ENCODE measurements at regions not wholly inside any gene's neighbourhood (a gene's known extent, or its start where the extent isn't known, plus 50 kb on each side); places are given as distances from the start of the nearest gene placed in this dataset.
"Not testable (repeated sequence)": the region's sequence is repeated elsewhere in the genome, so short reads cannot be mapped to it uniquely, and the experiment has no call there.

DNA sequence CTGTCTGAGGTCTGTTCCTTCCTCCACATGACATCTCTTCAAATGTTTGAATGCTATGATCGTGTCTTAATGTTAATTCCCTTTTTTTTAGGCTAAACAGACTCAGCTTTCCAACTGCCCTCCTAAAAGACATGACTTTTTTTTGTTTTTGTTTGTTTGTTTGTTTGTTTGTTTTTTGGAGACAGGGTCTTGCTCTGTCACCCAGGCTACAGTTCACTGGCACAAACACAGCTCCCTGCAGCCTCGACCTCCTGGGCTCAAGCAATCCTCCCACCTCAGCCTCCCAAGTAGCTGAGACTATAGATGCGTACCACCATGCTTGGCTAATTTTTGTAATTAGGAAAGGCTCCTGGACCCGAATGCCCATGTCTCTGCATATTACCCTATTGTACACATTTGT lies 176.5 kb downstream of the ABCA8 start:
- DNase-seq, result no peak

DNA sequence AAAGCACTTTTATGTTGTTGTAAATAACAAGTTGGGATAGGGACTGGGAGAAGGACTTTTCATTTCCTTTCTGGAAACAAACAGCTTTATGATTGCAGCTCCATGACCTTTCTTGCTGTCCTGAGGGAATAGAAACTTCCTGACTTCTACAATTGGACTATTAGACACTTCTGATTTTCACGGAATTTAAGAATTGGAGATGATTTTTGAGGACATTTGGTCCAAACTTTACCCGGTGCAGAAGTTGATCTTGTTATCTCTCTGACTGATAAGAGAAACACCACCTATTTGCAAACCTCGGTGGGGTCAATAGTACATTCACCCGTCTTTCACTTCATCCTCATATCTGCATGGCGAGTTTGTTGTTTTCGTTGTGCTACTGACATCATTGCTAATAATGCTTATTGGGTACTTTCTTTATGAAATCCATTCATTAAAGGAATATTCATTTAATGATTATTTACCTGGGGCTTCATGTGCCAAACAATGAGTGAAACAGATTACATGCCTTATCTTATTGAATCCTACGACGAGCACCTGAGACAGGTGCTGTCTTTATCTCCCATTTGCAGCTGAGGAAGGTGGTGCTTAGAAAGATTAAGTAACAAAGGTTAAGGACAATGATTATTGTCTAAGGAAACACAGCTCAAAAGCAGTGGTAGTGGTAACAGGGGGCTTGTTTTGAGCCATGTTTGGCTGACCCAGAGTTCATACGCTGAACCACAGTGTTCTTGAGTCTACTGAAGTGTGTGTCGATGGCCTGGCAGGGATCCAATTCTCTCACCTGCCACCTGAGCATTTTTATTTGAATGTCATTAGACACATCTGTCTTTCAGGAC lies 176.9 kb upstream of the FAM20A start:
- DNase-seq, result no peak

DNA sequence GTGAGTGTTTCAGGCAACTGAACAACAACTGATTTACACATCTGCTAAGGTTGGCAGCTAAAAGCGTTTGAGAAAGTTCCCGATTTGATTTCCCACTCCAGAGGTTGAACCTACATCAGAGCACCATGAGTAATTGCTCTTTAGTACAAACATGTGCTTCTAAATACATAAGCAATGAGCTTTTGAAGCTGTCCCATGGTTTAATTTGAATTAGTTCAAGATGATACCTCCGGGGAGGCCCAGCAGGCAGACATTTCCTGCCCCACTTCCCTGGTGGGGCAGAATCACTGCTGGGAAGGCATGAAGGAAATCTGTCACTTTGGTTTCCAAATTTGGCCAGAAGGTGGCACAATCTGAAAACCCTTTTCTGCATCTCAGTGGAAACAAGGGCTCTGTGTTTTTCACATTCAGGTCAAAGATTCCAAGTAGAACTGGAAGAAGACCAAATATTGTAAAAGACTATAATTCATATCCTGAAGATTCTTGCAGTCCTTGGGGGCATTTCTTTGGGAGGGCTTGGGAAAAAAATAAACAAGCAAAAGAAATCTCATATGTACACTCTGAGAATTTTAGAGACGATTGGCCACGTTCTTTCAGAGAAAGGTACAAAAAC lies 176.2 kb upstream of the FAM20A start:
- peak; percentile 19 for DNase-seq

DNA sequence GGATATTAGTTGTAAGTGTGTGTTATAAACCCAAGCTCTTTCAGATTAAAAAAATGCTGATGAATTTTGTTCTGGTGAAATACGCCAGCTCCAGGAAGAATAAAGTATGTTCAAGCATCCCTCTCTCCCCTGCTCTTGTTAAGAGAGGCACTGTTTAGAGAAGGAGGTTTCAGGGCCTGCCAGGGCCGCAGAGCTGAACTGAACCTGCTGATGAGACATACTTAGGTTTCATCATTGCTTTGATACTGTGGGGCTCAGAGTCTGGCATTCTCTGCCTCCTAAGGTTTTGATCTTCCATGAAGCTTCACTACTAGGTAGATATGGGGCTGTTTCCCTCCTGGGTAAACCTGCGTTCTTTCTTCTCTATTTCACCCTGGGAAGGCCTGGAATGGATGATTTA lies 175.3 kb upstream of the FAM20A start:
- DNase-seq, result no peak

DNA sequence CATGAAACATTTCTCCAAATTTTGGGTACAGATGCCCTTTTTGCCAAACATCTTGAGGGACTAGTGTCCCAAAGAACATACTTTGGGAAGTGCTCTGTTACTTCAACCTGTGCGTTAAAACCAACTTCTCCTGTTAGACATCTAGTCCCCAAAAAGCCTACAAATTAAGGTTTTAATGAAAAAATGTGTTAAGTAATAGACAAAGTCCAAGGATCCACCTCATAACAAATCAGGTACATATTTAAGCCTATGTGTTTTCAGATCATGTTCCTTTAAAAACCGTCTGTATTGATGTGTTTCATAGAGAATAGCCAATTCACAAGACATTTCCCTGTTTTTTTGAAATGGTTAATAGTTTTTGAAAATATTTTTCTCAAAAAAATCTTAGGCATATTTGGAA lies 174.8 kb upstream of the FAM20A start:
- no peak for DNase-seq

DNA sequence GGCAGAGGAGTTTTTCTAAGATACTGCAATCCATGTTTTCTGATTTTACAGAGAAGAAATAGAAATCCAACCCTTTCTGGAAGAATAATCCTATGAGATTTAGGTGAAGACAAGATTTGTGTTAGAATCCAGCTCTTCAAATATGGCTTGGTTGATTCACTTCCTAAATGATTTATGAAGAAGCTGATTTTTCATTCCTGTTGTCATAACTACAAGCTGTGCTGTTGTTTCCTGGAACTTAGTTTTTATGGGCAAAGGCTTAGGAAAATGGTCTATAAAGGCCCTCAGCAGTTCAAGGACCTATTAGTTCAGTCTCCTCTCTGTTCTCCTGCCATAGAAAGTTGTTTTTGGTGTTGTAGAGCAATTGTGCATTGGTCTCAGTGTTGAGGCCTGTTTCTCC lies 174.2 kb upstream of the FAM20A start:
- DNase-seq, result no peak

DNA sequence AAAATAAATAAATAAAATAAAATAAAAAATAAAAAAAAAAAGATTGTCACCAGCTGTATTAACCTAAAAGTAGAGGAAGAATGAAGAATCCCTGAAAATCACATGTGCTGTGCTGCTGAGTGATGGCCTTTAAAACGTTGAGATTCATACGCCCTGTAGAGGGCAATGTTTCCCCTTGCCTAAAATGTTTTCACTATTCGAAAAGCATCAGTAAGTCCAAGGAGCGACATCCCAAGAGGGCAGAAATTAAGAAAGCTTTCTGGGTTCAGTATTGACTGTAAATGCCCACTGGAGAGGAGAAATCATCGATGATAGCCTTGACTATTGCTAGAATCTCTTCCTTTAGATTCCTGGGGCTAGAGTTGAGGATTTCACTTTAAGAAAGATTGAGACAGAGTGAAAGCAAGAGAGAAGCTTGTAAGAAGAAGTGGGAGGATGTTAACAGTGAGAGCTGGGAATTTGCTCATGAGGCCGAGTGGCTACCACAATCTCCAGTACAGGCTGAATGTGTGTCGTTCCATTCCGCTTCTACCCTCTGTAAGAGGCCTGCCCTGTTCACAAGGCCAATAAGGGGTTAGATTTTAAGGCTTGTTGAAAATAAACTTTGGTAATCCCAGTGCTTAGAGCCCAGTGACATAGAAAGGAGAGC lies 170.8 kb upstream of the FAM20A start:
- no peak for DNase-seq

DNA sequence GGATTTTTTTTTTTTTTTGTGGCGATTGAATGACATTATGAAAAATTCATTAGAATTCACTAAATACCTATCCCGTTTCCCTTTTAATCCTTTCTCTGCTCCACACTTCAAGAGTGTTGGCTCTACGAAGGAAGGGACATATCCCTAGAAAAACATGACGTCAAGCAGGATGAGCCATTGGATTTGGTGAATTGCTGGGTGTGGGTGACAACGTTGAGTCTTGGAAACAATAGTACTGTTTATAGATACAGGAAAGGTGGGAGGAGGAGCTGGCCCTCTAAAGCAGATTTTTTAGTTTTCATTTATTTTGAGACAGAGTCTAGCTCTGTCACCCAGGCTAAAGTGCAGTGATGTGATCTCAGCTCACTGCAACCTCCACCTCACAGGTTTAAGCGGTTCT lies 167.6 kb upstream of the FAM20A start:
- no peak for DNase-seq

DNA sequence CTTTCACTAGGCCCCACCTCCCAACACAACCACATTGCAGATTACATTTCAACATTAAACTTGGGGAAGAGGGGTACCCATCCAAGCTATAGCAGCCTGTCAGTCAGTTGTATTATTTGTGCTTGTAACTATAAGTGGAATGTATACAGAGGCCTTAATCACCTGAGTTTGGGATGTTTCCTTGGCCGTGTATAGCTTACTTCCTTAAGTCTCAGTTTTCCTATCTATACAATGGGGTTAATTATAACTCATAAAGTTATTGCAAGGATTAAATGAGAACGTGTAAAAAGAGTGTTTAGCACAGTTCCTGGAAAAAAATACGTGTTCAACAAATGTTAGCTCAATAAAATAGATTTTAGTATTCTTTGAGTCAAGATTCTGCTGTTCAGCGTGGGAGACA lies 165.5 kb upstream of the FAM20A start:
- no peak for DNase-seq

DNA sequence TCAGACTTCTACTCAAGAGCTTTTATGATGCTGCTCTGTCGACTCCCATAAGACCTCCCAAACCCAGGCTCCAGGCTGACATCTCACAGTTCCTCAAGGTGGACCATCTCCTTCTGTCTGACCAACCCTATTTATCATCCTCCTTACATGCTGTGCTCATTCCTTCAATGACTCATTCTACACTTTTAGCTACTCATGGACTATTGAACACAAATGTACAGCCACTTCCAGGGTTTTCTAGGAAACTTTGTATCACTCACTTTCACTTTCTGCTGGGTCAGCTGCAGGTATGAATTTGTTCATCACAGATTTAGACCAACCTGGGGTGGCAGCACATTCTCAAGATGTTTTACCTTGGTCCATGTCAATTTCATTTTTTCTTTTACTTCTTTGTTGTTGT lies 162.4 kb upstream of the FAM20A start:
- DNase-seq, result no peak

DNA sequence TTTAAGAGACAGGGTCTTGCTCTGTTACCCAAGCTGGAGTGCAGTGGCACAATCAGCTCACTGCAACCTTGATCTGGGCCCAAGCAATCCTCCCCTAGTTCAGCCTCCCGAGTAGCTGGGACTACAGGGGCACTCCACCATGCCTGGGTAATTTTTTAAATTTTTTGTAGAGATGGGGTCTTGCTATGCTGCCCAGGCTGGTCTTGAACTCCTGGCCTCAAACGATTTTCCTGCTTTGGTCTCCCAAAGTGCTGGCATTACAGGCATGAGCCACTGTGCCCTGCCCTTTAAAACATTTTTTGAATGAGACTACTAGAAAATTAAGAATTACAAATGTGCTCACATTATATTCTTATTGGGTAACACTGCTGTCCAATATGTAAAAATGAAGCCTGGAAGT lies 161.7 kb upstream of the FAM20A start:
- DNase-seq, result no peak

DNA sequence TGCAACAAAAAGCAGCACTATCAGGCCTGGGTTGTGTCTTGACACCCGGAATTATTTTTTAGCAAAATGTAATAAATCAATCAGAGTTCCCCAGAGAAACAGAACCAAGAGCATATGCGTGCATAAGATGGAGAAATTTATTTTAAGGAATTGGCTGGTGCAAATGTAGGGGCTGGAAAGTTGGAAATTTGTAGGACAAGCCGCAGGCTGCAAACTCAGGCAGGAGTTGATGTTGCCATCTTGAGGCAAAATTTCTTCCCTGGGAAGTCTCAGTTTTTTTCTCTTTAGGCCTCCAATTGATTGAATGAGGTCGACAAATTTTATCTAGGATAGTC lies 158.9 kb upstream of the FAM20A start:
- no peak for DNase-seq

DNA sequence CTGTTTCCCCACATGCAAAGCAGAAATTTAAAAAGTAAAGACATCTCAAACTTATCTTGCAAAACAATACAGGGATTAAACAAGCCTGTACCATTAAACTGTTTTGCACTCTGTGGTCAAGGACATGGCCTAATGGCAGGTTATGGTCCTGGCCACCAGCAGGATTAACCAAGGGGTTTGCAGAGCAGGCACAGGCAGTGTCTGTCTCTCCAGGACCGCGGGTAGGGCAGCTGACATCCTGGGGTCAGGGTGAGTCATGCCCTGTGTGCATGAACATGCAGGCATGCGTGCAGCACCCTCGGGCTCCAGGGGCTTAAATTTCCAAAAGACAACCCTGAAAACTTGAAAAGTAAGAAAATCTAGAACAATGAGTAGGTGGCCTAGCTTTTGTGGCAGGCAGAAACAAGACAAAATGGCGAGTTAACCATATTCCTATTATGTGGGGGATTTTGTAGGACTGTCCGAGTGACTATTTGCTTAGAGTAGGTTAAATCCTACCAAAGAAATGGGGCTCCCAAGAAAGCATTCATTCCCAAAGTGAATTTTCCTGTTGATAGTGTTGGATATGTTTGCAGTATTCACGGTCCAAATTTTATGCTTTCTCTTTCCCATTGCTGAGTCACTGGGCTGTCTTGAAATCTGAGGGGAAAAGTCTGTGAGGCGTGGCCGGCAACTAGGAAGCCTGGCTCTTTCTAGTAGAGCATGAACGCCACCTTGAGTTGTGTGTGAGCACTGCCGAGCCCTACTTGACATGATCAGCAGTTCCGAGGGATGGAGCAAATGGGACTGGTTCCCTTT lies 158.4 kb upstream of the FAM20A start:
- DNase-seq, result peak; percentile 14

DNA sequence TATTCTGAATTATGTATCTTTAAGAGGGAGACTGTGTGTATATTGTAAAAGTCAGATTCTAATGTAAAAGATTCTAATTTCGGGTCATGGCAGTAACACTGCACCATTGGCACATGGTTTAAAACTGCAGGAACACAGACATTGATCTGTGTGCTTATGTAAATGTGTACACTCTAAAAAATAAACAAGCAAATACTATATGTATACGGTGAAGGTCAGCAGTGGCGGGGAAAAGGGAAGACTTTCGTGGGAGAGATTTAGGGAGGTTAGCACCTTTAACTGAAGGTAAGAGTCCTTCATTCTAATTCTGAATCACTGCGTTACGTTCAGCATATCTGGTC lies 157.8 kb upstream of the FAM20A start:
- DNase-seq, result no peak

DNA sequence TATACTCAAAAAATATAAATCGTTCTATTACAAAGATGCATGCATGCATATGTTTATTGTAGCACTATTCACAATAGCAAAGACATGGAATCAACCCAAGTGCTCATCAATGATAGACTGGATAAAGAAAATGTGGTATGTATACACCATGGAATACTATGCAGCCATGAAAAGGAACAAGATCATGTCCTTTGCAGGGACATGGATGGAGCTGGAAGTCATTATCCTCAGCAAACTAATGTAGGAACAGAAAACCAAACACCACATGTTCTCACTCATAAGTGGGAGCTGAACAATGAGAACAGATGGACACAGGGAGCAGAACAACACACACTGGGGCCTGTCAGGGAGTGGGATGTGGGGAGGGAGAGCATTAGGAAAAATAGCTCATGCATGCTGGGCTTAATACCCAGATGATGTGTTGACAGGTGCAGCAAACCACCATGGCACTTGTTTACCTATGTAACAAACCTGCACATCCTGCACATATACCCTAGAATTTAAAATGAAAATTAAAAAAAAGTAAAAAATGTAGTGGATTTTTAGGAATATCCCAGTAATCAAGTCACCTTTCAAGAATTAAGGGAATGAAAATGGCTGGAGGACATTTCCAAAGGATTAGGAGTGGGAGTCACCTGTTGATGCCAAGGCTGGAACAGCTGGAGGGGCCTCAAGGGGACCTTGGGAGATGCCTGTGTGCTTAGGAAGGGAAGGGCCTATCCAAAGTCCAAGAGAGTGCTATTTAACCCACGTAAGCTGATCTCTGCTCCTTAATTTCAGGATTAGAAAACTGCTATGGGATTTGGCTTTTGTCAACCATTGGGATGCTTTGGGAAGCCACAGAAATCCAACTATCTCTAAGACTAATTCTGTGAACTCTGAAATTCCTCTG lies 156.9 kb upstream of the FAM20A start:
- DNase-seq, result not testable (repeated sequence)

DNA sequence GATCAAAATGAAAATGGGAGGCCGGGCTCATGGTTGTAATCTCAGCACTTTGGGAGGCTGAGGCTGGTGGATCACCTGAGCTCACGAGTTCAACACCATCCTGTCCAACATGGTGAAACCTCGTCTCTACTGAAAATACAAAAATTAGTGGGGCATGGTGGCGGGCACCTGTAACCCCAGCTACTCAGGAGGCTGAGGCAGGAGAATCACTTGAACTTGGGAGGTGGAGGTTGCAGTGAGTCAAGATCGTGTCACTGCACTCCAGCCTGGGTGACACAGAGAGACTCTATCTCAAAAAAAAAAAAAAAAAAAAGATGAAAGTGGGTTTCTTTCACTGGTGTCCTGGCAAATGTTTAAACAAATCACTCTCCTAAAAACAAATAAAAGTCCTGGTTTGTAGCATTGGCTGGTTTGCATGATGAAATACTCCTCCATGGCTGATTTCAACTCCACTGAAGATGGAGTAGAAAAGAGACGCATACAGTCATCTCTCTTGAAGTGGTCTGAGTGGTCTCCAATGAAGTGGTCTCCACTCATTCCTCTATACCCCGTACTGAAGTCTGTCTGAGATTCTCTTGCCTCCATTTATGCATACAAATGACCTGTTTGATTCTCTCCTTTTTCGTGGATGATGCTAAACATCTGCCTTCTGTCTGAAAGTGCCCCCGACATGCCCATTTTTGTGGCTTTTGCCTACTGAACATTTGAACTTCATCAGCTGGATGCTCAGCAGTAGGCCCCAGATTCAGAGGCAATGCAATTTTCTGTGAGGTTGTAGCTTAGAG lies 153.0 kb upstream of the FAM20A start:
- DNase-seq, result no peak

DNA sequence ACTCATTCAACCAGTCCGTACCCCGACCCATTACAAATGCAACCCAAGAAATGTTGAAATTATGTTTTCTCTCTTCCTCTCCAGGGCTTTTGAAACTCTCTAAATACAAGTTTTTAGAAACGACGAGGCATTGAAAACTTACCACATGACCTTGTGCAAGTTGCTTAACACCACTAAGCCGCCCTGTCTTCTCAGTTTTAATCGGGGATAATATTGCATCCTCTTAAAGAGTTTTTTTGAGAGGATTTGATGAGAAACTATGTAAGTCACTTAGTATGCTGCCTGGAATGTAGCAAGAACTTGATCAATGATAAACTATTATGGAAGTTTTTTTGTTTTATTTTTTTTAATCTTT lies 149.0 kb upstream of the FAM20A start:
- no peak for DNase-seq

DNA sequence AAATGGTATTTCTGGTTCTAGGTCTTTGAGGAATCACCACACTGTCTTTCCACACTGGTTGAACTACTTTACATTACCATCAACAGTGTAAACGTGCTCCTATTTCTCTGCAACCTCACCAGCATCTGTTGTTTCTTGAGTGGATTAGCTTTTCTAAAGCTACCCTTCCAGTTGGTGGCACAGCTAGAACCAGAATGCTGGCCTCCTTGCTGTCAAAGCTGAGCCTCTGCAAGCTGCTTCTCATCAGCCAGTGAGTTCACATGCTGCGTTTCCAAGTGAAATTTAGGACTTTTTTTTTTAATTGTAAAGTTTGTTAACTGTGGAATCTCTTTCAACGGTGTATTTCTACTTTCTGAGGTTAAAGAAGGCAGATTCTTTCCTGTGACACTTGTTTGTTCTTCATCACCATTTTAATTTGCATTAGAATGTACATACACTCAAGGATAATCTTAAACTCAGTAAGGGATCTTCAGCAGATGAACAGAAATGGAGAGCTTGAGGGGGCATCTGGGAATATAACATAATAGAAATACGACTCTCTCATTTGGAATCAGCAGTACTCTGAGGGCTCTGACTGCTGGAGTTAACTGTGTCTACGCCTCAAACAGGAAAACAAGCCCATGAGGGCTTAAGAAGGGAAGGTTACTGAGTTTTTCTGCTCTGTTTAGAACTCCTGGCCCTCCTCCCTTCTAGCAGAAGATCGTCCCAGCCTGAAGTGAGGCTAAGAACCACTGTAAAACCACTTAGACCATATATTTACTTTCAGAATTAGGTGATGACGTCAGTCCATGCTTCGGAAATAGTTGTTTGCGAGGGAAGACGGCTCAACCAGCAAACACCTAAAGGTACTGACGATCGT lies 148.4 kb upstream of the FAM20A start:
- DNase-seq, result no peak

DNA sequence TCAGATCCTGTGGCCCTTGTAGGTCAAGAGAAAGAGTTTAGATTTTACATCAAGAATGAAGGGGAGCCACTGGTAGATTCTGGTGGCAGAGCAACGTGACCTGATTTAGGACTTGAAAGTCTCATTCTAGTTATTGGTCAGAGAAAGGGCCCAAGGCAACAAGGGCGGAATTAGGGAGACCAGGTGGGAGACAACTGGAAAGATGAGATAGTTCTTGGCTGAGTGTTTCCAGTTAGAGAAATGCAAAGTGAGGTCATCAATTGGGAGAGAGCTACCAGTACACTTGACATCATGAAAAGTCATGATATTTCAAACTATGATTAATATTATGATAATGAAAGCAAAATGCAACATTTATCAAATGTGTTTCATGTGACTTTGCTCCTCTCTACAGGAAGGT lies 147.2 kb upstream of the FAM20A start:
- DNase-seq, result no peak

DNA sequence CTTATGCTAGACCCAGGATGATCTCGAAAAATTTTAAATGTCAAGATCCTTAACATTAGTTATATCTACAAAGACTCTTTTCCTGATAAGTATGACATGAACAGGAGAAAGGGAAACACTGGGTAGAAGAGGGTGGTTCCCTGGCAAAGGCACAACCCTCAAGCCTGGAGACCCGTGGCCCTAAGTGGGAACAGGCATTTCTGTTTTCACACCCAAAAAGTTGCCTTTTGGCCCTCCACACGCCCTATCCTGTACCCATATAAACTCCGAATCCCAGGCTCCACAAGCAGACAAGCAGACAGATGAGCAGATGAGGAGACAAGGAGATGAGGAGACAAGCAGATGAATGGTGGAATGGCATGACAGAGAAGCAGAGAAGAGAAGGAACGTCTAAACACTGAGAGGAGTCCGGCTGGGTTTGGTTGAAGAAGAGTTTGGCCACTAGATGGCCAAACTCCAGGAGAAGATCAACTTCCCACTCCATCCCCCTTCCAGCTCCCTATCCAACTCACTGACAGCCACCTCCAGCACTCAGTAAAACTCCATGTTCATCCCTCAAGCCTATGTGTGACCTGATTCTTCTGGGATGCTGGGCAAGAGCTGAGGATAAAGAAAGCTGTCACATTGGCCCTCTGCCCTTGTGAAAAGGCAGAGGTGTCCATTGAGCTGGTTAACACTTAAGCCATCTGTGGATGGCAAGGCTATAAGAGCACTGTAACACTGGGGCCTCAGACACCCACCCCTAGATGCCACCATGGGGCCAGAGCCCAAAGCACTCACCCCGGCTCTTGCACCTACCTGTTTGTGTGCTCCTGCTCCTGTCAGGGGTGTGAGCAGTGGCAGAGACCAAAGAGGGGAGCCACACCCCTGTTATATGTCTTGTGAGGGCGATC lies 139.6 kb upstream of the FAM20A start:
- no peak for DNase-seq

Data from CD4-positive, alpha-beta T cell treated with Interleukin-17A for 4 hours (primary cell).